BE2C (cell line): ENCODE measurements at regions not wholly inside any gene's neighbourhood (a gene's known extent, or its start where the extent isn't known, plus 50 kb on each side); places are given as distances from the start of the nearest gene placed in this dataset.
"Not testable (repeated sequence)": the region's sequence is repeated elsewhere in the genome, so short reads cannot be mapped to it uniquely, and the experiment has no call there.

ENCODE experiments used
- DNase-seq: peaks from one replicate; pipeline ENCODE4 v3.0.0-alpha.2; 2020
- H3K27me3 ChIP-seq: fragments of 250-450 bp; sonication (Bioruptor Pico); 2 replicates; pipeline ENCODE4 v1.5.1; 2020; ENCODE audit warnings: mild to moderate bottlenecking
- H3K36me3 ChIP-seq: fragments of 250-450 bp; sonication (Bioruptor Pico); 2 replicates; pipeline ENCODE4 v1.5.1; 2020; ENCODE audit warnings: mild to moderate bottlenecking
- H3K4me1 ChIP-seq: fragments of 250-450 bp; sonication (Bioruptor Pico); 2 replicates; pipeline ENCODE4 v1.5.1; 2020
- H3K4me3 ChIP-seq: 2 replicates; pipeline ENCODE4 v1.5.1; 2011; ENCODE audit warnings: low read depth, low read length
- H3K9me3 ChIP-seq: fragments of 250-450 bp; sonication (Bioruptor Pico); 2 replicates; pipeline ENCODE4 v1.5.1; 2020
- TF ChIP-seq, protein P1 (sequence below): IDR thresholded peaks from 2 replicates; pipeline ENCODE4 v1.5.1; 2012; ENCODE audit warnings: mild to moderate bottlenecking, low read depth, low read length

DNA sequence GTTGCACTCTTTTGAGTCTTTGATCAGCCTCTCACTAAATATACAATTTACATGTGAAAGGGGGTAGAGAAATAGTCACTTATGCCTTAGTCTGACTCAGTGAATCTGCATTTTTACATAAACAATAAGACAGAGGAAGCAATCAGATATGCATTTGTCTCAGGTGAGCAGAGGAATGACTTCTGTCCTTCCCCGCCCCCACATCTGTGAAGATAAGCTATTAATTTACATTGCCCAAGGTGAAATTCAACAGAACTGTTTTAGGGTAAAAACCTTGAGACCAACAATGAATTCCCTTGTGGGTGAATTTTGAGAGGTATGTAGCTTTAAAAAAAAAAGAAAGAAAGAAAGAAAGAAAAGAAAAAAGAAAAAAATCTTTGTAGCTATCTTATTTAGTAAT, 1302.9 kb upstream of the ACVR2A start:
- Histone ChIP-seq H3K36me3 (no peaks in the 10 kb centered on the region), H3K4me1 (no peaks in the 10 kb centered on the region), H3K9me3 (no peaks in the 10 kb centered on the region), H3K4me3 (no peak overlapping the region), H3K27me3 (no peaks in the 10 kb centered on the region)
- DNase-seq, result no peak
- TF ChIP-seq, protein P1, sequence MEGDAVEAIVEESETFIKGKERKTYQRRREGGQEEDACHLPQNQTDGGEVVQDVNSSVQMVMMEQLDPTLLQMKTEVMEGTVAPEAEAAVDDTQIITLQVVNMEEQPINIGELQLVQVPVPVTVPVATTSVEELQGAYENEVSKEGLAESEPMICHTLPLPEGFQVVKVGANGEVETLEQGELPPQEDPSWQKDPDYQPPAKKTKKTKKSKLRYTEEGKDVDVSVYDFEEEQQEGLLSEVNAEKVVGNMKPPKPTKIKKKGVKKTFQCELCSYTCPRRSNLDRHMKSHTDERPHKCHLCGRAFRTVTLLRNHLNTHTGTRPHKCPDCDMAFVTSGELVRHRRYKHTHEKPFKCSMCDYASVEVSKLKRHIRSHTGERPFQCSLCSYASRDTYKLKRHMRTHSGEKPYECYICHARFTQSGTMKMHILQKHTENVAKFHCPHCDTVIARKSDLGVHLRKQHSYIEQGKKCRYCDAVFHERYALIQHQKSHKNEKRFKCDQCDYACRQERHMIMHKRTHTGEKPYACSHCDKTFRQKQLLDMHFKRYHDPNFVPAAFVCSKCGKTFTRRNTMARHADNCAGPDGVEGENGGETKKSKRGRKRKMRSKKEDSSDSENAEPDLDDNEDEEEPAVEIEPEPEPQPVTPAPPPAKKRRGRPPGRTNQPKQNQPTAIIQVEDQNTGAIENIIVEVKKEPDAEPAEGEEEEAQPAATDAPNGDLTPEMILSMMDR, result no peak

DNA sequence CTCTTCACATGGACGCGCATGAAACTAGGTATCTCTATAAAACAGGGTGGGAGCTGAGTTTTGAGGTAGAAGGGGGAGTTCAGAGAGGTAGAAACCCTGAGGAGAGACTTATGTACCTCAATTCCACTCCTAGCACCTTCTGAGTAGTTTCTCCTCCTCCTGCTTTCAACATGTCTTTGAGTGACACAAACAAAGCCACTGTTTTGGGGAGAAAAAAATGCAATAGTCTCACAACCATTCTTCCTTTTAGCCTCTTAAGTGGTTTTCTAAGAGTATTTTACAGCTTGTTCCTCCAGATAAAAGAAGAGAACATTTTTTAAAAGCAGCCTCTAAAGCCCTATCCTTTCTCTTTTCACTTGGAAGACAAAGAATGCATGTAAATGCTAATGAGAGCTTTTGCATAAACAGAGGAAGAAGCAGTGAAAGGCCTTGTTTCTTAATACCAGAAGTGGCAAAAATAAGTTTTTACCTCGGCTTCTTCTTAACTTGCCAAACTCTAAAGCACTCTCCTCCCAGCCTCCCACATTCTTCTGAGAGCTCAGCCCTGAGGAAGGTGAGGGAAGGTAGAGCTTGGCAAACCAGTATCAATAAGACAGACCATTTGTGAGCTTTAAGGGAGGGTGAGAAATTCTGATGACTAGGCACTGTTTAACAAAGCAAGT, 1304.4 kb upstream of the ACVR2A start:
- Histone ChIP-seq H3K9me3 (no peaks in the 10 kb centered on the region), H3K27me3 (no peaks in the 10 kb centered on the region), H3K4me1 (no peaks in the 10 kb centered on the region), H3K36me3 (no peaks in the 10 kb centered on the region), H3K4me3 (no peak overlapping the region)
- DNase-seq, result no peak
- TF ChIP-seq, protein P1, result no peak

DNA sequence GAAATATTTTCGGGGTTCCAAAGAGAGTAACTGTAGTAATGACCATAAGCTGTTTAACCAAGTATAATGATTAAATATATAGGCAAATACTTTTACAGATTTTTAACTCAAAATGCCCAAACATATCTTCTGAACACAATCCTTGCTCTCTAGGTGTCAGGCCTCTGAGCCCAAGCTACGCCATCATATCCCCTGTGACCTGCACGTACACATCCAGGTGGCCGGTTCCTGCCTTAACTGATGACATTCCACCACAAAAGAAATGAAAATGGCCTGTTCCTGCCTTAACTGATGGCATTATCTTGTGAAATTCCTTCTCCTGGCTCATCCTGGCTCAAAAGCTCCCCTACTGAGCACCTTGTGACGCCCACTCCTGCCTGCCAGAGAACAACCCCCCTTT, 1305.1 kb upstream of the ACVR2A start:
- H3K27me3 ChIP-seq, DNase-seq, H3K4me1 ChIP-seq, H3K4me3 ChIP-seq, H3K36me3 ChIP-seq, H3K9me3 ChIP-seq: not testable (repeated sequence)

DNA sequence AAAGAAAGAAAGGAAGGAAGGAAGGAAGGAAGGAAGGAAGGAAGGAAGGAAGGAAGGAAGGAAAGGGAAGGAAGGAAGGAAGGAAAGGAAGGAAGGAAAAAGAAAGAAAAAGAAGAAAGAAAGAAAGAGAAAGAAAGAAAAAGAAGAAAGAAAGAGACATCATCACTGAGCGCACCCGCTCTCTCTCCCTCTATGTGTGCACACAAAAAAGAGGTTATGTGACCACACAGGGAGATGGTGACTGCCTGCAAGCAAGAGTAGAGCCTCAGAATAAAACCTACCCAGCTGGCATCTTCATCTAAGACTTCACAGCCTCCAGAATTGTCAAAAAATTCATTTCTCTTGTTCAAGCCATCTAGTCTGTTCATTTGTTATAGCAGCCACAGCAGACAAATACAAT, 1307.4 kb upstream of the ACVR2A start:
- Histone ChIP-seq H3K4me1 (no peaks in the 10 kb centered on the region), H3K9me3 (no peaks in the 10 kb centered on the region), H3K36me3 (no peaks in the 10 kb centered on the region), H3K4me3 (no peak overlapping the region), H3K27me3 (no peaks in the 10 kb centered on the region)
- no peak for DNase-seq
- TF ChIP-seq, protein P1, result no peak

DNA sequence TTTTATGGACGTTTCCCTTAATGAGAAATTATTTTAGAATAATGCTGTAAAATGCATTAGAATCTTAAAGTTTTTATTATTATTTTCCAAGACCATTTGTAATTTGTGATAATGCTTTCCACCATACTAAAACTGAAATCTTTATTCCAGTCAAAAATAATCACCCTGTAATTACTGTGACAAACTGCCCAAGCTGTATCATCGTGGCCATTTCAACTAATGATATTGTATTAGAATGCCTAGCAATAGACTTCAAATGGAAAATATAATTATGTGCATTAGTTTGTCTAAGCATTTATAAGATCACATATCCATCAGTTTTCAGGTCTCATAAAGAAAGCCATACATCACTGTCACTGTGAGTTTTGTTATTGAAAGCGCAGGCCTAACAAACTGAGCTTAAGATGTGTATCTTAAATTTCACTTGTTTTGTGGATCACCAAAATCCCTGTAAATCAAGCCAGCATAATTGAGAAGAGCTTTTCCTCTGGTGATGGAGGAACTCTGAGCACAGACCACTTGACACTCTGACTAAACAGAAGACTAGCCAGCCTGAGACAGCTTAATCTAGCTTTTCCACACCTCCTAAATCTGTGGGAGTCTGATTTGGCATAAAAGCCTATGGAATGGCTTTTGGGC, 1312.2 kb upstream of the ACVR2A start:
- Histone ChIP-seq H3K27me3 (no peaks in the 10 kb centered on the region), H3K36me3 (no peaks in the 10 kb centered on the region), H3K4me1 (no peaks in the 10 kb centered on the region), H3K4me3 (no peak overlapping the region), H3K9me3 (no peaks in the 10 kb centered on the region)
- no peak for DNase-seq
- TF ChIP-seq, protein P1, result no peak

DNA sequence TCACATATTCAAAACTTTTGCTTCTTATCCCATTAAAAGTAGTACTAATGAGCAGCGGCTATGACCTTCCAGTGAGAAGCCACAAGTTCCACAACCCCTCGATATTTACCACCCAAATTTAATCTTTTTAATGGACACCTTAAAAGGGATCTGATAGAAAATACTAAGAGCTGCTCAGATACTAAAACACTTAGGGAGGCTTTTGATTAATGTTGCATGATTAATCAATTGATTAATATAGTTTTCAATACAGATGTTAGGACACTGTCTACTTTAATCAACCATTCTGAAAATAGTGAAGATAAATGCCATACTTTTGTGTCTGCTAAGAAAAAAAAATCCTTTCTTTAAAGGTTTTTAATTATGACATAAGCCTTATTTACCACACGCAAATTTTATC, 1312.8 kb upstream of the ACVR2A start:
- TF ChIP-seq, protein P1, result no peak
- H3K27me3 ChIP-seq, result no peaks in the 10 kb centered on the region
- DNase-seq, result no peak

More for the DNA sequence above, 1312.8 kb upstream of the ACVR2A start:
- no peak overlapping the region for H3K4me3 ChIP-seq
- H3K36me3 ChIP-seq, result no peaks in the 10 kb centered on the region
- no peaks in the 10 kb centered on the region for H3K9me3 ChIP-seq
- H3K4me1 ChIP-seq, result no peaks in the 10 kb centered on the region
